Stimulated activated CD8-positive, alpha-beta memory T cell treated with anti-CD3 and anti-CD28 coated beads, Interleukin-7, amount 100 ng/mL, for 4 hours (primary cell): ENCODE measurements at regions not wholly inside any gene's neighbourhood (a gene's known extent, or its start where the extent isn't known, plus 50 kb on each side); places are given as distances from the start of the nearest gene placed in this dataset.
"Not testable (repeated sequence)": the region's sequence is repeated elsewhere in the genome, so short reads cannot be mapped to it uniquely, and the experiment has no call there.

Source experiments
- DNase-seq, 2 donors: peaks; one replicate each; pipeline ENCODE4 v3.0.0-alpha.2; 2020; ENCODE audit warnings: low read depth in 2 of 2

DNA sequence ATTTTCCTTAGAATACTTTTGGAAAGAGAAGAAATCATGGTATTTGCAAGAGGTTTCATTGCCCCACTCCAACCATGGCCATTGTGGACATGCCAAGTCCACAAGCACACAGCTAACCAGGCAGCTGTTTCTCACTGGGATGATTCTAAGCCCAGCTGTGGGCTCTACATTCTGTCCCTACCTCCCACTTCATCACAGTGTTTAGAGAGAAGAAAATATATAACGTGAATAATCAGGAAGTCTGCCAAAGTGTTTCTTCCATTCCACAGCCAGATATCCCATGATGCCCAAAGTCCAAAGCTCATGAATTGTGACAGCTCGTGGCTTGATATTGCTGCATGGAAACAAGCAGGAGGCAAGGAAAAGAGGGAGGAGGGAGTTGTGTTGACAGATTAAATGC, 433.7 kb upstream of the GYPC start:
- no peak for DNase-seq

DNA sequence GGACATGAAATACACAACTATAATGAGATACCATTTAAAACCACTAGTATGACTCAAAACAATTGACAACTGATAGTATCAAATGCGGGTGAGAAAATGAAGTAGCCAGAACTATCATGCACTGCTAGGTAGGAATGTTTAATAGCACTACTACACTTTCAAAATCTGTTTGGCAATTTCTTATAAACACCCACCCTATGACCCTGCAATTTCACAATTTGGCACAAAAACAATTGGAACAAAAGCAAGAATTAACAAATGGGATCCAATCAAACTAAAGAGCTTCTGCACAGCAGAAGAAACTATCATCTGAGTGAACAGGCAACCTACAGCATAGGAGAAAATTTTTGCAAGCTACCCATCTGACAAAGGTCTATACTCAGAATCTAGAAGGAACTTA, 431.2 kb upstream of the GYPC start:
- no peak for DNase-seq

DNA sequence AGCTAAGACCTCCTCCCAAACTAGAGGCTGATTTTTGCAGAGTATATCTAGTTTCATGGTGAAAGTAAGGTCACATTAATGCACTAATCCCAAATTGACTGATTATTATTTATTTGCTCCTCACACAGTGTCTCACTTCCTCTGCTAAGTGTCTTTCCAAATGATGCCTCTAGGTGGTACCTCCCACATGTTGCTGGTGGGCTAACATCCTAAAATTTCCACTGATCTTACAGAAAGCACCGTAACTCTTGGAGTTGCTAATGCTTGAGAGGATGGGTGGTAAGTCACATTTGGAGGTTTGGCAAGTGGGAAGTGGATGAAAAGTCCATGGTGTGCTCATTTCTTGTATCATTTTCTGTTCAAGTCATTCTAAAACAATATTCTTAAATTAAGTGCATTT, 428.7 kb upstream of the GYPC start:
- no peak for DNase-seq

DNA sequence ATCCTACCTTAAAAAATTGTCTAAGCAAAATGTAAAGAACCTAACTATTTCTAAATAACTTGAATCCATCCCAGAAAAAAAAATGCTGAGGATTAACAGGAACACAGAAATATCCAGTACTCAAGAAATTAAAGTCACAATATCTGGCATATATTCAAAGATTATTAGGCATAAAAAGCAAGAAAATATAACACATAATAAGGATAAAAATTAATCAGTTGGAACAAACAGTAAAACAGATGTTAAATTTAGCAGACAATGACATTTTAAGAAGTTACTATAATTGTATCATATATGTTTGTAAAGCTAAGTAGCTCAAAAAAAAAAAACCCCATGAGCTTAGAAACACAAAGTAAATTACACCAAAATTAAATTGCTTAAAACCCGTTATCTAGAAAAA, 427.4 kb upstream of the GYPC start:
- DNase-seq: no peak

DNA sequence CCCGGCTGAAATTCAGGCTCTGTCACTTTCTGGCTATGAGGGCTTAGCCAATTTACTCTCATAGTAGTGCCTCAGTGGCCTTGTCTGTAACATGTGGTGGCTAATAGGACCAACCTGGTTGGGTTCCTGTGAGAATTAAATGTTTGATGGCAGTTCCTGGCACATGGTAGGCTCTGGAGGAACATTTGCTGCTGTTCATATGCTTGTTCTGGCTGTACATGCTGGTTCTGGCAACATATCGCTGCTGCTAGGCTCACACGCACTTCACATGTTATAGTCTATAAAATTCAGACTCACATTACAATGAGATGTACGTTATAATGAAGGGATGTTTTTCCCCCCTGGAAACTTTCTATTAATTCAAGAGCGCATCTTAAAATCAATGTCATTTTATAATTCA, 417.7 kb upstream of the GYPC start:
- no peak for DNase-seq

DNA sequence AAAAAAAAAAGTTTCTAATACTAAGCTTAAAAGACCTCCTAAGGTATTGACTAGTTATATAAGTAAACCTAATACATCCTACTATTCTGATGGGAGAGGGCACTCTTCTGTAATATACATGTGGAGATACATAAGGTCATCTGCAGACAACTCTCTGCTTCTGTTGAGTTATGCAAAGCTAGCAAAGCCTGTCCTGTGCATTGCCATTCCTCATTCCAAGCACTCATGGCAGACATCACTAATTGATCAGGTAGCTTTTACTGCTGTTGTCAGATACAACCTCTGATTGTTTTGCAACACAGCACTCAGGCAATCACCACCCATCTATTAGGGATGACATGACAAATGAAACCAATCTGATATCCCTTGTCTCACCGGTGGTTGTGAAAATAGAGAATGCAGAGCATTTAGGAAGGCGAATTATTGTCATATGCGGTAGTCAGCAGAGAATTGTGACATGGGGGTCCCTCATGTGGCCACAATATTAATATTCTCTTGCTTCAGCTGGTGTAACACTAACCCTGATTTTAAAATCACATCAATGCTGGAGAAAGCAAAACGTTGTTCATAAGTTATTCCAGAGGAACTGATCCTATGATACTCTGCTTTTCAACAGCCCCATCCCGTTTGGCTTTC, 416.5 kb upstream of the GYPC start:
- no peak for DNase-seq

DNA sequence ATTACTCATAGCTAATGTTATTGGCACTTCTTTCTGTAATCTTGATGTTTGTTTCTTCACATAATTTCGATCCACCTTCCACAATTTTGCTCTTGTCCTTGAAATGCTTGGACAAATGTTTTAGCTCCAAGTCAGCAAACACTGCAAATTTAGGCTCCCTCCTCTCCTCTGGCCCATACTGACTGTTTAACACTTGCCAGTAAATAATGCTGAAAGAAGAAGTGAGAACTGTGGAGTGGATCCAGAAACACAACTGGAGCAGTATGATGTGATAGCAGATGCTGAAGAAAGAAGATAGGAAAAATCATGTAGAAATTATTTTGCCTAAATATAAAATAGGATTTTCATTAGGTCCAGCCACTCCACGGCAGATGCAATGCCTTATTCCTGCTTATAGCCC, 415.0 kb upstream of the GYPC start:
- DNase-seq: no peak

DNA sequence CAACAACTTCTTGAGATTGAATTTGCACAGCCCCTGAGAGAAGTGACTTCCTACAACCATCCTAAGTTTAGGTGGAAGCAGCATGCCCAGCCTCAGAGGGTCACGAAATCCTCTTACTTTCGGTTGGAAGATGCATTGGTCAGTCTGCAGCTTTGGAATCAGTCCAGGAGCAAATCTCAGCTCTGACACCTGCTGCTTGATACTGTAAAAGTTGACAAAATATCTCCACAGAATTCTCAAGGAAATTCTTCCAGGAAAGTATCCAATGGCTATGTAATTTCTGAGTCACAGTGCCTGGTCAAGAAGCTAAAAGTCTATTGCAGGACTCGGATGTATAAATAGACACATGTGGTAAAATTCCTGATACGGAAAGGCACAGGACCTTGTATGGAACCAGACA, 414.5 kb upstream of the GYPC start:
- DNase-seq: no peak

DNA sequence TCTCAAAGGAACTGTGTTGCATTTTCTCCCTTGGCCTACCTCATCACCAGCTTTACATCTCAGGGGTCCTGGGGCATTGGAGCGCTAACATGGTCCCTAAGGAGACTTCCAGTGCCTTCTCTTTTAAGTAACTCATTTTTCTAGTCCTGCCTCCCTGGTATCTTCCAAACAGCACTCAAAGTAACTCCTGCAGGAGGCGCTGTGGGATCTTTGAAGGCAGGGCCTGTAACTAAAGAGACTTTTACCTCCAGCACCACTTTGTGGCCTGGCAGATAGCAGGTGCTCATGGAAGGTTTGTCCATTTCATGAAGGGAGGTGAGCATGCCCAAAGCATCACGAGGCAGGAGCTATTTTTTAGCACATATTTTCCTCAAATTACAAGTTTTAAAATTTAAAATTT, 411.0 kb upstream of the GYPC start:
- DNase-seq: no peak

DNA sequence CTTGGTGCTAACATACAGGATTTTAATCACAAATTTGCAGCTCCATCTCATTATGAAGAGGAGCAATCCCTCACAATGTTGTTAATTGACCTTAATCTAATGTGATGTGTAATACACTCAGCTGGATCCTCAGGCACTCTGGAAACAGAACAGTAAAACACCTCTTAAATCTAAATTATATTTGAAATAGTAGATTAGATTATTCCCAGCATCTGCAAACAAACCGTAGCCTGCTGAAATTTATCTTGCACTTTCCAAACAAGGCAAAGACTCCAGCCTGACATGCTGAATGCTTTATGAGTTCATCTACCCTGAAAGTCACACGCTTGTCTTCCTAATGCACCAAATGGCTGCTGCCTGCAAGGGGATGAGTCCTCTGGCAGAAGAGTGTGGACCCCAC, 402.3 kb upstream of the GYPC start:
- DNase-seq: no peak

DNA sequence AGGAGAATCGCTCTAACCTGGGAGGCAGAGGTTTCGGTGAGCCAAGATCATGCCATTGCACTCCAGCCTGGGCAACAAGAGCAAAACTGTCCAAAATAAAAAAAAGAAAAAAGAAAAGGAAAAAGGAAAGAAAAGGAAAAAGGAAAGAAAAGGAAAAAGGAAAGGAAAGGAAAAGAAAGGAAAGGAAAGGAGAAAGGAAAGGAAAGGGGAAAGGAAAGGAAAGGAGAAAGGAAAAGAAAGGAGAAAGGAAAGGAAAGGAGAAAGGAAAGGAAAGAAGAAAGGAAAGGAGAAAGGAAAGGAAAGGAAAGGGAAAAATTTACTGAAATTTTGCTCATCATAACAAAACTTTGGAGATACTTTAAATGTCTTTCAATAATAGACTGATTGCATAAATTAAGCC, 391.3 kb upstream of the GYPC start:
- no peak for DNase-seq

DNA sequence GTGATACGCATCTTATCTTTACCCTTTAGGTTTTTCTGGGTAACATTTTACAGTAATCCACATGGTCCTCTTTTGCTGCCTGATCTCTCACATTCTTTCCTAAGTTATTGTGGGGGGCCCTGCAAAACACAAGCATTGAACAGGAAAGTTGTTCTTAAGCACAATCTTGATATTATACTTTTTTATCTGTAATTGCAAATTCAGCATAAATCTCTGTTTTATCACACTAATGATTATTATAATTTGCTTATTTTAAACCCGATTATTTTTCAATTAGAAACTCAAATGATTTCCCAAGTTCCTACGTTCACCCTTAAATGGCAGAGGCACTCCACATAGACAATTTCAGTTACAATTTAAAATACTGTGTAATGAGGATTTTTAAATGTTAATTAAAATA, 386.0 kb upstream of the GYPC start:
- no peak for DNase-seq

DNA sequence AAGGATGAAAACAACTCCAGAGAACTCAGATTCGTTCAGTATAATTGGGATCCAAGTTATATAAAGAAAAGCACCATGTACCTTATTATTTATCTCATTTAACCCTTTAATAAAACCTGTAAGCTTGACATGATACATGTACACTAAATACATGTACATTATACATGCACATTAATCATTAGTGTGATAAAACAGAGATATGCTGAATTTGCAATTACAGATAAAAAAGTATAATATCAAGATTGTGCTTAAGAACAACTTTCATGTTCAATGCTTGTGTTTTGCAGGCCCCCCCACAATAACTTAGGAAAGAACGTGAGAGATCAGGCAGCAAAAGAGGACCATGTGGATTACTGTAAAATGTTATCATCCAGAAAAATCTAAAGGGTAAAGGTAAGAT, 385.4 kb upstream of the GYPC start:
- no peak for DNase-seq

DNA sequence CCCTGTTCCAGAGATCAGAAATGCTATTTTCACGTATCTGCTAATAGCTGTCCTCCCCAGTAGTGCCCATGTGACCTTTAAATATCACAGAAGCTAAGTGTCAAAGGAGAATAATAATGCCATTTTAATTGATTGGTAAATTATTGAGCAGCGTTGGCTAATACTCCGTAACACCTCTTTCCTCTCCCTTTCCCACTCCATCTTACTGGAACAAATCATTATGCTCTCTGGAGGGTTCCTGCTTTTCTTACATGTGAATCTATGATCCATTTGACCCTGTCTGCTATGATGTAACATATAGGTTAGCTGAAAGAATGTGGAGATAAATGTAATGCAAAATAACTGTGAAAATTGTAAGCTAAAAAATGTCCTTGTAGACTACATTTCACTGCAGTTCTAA, 383.6 kb upstream of the GYPC start:
- DNase-seq: no peak

DNA sequence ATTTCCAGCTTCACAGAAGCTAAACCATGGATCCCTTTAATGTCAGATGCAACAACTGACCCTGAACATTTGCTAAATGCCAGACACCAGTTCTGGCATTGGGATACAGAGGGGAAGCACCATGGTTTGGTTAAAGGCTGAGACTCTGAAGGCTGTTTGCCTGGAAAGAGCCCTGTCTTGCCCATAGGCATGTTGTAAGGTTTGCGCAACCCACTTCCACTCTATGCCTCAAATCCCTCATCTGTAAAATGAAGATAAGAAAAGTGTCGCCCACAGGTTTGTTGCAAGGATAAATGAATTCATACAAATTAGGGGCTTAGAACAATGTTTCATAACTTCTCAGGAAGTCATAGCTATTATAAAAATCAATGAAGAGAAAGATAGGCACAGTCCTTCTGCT, 380.9 kb upstream of the GYPC start:
- no peak for DNase-seq

DNA sequence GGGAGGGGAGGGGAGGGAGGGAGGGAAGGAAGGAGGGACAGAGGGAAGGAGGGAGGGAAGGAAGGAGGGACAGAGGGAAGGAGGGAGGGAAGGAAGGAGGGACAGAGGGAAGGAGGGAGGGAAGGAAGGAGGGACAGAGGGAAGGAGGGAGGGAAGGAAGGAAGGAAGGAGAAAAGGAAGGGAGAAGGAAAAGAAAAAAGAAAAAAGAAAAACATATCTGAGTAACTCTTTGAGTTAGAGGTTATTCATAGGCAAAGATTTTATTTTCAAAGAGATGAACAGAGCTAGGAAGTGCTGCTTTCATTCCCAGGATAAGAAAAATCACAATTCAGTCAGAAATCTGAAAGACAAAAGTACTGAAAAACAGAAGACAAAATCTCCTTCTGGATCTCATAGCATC, 379.7 kb upstream of the GYPC start:
- DNase-seq: not testable (repeated sequence)

DNA sequence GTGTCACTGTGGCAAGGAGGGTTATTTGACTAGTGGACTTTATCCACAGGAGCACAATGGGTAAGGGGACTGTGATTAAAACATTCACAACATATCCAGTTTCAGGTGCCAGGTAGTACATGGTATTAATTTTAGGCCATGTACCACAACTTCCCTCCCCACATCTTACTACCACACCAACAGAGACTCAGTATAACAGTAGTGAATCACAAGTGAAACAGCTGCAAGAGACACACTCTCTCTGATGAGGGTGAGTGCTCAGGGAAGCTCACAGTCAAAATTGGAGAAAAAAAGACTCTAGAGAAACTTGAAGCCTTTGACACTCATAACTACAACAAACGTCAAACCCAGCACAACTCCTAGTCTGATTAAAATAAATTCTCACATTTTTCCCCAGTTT, 367.6 kb upstream of the GYPC start:
- DNase-seq: no peak

DNA sequence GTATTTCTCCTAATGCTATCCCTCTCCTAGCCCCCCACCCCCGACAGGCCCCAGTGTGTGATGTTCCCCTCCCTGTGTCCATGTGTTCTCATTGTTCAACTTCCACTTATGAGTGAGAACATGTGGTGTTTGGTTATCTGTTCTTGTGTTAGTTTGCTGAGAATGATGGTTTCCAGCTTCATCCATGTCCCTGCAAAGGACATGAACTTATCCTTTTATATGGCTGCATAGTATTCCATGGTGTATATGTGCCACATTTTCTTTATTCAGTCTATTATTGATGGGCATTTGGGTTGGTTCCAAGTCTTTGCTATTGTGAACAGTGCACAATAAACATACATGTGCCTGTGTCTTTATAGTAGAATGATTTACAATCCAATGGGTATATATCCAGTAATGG, 362.0 kb upstream of the GYPC start:
- not testable (repeated sequence) for DNase-seq

DNA sequence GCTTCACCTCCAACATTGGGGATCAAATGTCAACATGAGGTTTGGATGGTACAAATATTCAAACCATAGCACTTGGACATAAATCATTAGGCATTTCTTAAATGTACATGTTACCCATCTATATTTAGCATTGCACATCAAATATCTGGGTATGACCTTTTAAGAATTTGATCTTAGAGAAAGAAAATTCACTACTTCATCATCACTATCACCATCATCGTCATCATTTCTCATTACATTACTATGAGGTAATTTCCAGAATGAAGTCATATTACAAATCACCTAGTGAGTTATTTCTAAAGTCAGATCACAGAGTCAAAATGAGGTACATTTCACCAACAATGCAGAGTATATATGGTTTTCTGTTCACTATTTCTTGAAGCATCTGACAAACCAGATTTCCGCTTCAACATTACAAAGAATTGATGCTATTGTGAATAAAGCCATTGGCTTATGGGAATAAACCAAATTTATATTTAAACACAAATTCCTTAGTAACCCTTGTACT, 356.4 kb upstream of the GYPC start:
- DNase-seq: no peak

DNA sequence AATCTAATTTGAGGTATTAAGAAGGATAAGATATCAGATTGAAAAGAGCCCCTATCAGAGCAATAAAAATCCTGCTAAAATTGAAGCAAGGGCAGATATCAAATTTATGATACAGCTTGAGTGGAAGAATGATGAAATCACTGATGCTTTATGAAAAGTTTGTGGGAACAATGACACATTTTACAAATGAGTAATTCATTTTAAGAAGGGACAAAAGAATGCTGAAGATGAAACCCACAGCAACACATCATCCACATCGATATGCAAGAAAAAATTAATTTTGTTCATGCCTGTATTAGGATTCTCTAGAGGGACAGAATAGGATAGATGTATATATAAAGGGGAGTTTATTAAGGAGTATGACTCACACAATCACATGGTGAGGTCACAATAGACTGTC, 355.6 kb upstream of the GYPC start:
- no peak for DNase-seq

DNA sequence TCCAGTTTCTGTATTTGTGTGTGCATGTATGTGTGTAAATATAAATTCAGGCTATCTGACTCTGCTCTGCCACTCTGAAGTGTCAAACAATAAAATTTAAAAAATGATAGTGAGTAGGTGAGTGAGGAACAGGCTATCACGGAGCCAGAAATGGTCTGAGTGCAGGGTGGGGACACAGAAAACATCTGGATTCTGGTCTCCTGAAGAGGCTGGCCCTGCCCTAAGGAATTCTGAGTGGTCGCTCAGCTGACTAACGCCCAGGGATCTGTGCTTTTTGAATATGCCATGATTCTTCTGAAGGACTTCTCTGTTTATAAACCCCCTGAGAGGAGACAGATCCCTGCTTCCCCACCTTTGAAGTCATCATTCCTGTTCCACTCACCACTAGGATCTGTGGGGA, 353.9 kb upstream of the GYPC start:
- no peak for DNase-seq

DNA sequence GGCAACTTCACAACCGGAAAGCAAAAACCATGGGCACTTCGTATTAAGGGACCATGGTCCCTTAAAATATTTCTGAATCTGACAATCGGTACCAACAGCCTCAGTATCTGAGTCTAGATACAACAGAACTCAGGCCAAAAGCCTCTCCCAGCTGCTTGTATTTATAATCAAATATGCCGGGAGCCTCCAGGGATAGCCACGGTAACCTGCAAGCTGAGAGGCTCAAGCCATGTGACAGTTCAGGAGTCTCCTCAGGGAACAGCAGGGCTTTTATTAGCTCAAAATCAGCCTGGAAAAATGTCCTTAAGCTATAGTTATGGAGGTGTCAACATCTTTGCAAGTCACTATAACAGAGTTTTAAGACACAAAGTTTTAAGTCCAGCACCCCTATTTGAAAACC, 352.8 kb upstream of the GYPC start:
- DNase-seq: no peak

DNA sequence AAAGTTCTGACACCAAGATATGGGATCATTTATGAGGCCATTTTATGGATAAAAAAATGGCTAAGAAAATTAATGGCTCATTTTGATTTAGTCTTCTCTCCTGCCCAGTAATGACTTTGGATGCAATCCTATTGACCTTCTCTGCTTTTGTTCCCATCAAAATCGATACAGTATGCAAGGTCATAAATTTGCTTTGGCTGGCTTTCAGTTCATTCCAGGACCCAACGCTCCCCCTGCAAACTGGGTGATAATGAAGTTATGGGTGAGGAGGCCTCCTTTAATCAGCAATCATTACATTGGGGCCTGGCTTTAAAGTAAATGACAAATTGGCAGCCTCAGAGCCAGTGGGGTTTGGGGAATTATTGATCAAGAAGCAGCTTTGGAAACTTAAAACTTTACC, 351.8 kb upstream of the GYPC start:
- DNase-seq: no peak

DNA sequence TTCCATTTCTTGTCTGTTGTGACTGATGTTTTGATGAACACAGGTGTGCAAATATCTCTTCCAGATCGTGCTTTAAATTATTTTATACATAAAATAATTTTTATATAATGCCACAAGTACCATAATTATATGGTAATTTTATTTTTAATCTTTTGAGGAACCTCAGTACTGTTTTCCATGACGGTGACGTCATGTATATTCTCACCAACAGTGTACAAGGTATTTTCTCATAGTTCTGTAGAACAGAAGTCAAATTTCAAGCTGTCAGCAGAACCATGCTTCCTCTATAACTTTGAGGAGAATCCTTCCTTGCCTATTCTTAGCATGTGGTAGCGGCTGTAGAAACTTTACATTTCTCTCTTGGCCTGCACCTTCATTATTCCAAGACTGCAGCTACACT, 349.4 kb upstream of the GYPC start:
- no peak for DNase-seq

DNA sequence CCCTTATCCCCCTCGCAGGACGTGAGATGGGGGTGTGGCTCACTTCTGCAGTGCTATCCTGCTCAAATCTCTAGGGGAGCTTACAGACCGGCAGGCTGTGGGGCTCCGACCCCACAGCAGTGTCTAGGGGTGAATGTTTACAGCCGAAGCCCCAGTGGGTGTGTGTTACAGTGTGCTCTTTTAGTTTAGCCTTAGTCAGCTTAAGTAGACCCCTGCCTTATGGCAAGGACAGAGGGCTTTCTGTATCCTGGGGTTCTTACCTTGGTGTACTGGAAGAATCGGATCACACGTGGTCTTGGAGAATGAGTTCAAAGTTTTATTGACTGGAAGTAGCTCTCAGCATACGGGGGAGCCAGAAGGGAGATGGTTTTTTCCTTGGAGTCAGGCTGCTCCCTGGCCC, 348.2 kb upstream of the GYPC start:
- DNase-seq: no peak
